Fibroblast of skin of left quadriceps (primary cell): ENCODE measurements at regions not wholly inside any gene's neighbourhood (a gene's known extent, or its start where the extent isn't known, plus 50 kb on each side); places are given as distances from the start of the nearest gene placed in this dataset.
A peak's percentile ranks its signal among the peaks of the same experiment; 100 is the strongest.

Experiments used
- DNase-seq, 2 experiments: peaks; one replicate each; pipeline ENCODE4 v3.0.0-alpha.2; 2013; ENCODE audit warnings: low read depth in 2 of 2

DNA sequence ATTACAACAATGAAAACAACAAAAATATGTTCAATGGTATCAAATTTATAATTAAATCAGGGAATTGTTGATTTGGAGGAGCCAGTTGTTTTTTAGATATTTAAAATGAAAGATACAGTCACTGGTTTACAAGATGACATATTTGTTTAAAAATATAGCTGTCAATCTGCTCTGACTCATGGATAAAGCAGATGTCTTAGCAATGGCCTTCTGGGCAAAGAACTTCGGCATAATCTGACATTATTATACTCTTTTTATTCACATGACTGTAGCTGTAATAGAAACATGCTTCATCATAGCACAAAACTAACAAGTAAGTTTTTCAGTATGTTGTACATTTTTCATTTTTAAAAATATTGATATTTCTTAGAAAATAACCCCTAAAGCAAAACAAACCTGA, 267.4 kb downstream of the CENPW start:
- DNase-seq: no peak

DNA sequence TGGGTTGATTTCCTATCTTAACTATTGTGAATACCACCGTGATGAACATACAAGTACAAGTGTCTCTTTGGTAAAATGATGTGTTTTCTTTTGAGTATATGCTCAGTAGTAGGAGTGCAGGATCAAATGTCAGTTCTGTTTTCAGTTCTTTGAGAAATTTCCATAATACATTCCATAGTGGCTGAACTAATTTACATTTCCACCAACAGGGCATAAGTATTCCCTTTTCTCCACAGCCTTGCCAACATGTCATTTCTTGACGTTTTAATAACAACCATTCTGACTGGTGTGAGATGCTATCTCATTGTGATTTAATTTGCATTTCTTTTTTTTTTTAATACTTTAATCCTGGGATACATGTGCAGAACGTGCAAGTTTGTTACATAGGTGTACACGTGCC, 268.8 kb downstream of the CENPW start:
- DNase-seq: no peak

DNA sequence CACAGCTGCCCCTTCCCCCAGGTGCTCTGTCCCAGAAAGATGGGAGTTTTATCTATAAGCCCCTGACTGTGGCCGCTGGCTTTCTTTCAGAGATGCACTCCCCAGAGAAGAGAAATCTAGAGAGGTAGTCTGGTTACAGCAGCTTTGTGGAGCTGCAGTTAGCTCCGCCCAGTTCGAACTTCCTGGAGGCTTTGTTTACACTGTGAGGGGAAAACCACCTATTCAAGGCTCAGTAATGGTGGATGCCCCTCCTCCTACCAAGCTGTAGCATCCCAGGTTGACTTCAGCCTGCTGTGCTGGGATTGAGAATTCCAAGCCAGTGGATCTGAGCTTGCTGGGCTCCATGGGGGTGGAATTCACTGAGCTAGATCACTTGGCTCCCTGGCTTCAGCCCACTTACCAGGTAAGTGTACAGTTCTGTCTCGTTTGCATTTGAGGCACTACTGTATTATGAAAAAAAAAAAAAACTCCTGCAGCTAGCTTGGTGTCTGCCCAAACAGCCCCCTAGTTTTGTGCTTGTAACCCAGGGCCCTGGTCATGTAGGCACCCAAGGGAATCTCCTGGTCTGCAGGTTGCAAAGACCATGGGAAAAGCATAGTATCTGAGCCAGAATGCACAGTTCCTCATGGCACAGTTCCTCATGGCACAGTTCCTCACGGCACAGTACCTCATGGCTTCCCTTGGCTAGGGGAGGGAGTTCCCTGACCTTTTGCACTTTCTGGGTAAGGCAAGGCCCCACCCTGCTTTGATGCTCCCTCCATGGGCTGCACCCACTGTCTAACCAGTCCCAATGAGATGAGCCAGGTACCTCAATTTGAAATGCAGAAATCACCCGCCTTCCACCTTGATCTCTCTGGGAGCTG, 275.0 kb downstream of the CENPW start:
- no peak for DNase-seq

DNA sequence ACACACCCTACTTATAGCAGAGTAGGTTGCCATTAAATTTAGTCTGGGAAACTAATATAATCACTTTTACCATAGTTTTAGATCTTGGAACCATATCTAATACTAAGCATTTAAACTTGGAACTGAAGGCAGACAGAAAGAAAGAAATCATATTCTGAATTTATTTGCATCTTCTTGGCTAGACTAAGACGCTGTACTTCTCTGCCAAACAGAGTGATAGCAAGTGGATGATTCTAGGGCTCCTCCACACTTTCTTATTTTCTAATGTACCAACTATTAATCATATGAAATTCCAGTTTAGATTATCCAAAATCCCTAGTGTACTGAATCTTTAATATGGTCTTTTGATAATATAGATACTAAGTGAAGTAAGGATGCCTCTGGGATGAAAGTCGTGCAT, 277.0 kb downstream of the CENPW start:
- no peak for DNase-seq

DNA sequence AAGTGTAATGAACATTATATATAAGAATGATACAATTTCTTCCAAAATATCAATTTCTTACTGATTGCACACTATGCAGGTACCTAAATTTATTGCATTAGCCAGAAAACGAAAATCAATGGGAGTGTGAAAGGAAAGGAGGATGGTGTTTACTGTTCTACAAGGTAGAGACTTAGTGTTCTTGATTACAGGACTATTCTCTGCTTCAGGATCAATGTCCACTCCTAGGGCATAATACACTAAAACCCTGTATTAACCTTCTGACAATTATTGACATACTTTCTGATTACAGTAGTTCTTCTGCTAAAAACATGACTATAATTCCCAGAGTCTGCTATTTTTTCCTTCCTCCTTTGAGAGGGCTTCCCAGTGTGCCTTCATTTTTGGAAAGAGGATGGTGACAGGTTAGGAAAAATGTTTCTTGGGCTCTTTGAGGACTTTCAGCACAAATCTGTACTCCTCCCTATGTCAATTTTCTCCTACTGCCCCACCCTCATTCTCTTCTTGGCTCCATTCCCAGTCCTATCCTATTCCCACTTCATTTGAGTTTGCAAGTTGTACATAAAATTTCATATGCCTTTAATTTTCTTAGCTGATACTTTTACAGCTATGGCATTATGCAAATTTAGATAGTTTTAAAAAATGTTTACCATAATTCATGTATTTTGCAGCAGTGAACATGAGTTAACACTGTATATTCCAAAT, 278.9 kb downstream of the CENPW start:
- no peak for DNase-seq

GRCh38 chr6:126620719-126621118, 280.8 kb downstream of the CENPW start:
- no peak for DNase-seq

DNA sequence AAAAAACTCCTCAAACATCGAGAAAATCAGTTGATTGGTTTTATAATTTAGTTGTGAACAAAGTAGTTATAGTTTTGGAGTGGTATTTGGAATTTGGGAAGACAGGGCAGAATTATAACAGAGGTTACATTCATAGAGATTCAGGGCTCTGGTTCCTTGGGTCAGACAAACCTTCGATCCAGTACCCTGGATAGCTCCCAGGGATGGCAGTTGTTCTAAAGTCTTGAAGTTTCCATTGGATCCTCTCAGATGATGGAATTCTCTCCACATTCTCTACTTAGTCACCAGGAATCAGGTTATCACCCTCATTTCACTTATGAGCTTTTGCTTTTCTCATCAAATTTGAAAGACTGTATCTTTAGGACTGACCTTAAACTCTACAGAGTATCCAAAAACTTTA, 285.1 kb downstream of the CENPW start:
- peak; percentile 24 to 28 for DNase-seq

GRCh38 chr6:126628125-126628524, 288.2 kb downstream of the CENPW start:
- no peak for DNase-seq

DNA sequence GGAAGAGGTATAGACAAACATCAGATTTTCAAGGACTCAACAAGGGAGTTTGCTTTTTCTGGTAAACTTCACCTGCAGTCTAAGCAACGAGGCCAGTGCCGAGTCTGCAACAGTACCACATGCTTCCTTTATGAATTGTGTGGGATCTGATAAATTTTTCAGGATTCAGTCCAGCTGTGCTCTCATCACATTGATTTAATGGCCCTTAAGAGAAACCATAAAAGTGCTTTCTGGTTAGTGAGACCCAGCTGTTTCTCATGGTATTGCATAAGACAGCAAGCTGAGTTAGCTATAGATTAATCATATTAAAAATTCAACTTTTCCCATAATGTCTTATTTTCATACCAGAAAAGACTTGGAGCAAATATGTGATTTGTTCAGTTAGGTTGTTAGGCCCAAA, 291.4 kb downstream of the CENPW start:
- DNase-seq: peak; percentile 86 to 89

DNA sequence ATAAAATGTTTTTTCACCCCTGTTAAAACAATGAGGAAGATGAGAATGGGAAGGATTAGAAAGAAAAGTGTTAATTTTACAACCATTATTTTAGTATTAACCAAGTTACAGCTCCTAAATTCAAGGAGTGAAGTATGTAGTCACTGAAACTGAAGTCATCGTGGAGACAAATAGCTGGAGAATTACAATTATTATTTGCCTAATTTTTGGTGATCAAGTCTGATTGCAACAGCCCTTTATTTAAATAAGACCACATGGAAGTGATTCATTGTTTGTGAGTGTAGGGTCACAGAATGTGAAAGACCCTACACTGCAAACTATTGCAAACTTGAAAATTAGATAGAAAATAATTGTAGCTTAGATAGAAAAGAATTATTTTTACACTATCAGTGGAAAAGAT, 292.4 kb downstream of the CENPW start:
- DNase-seq: peak in 1 of 2 experiments; percentile 6

- no peak for DNase-seq
Measured at GRCh38 chr6:126633373-126633772, 293.5 kb downstream of the CENPW start.

- DNase-seq: no peak
Measured at GRCh38 chr6:126640356-126640755, 300.4 kb downstream of the CENPW start.

GRCh38 chr6:126640921-126641320, 301.0 kb downstream of the CENPW start:
- DNase-seq: no peak

GRCh38 chr6:126641641-126642040, 301.7 kb downstream of the CENPW start:
- DNase-seq: no peak

GRCh38 chr6:126643352-126643751, 303.4 kb downstream of the CENPW start:
- DNase-seq: no peak

GRCh38 chr6:126650931-126651330, 311.0 kb downstream of the CENPW start:
- DNase-seq: no peak

DNA sequence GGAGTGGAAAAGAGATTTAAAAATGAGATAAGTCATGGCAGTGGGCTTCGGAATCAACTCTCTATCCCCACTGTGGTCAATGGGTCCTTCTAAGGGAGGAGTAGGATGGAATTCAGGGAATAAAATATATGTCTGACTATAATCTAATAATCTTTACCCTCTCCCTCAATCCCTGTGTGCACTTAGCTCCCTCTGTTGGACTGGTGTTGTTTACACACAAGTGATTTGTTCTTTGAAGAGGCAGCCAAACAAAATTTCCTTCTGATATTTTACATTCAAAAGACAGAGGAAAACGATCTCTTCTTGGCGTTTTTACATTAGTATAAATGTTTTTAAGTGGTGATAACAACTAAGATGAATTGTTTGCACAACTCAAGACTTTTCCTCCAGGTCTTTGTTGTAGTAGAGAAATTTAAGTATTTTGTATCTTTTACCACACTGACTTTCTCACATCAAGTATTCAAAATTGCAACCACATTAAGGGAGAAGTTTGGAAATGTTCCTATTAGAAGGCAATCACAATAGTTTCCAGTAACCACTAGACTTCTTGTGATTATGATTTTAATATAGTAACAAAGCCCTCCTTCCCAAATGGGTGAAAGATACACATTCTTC, 317.8 kb downstream of the CENPW start:
- peak; percentile 39 to 45 for DNase-seq

DNA sequence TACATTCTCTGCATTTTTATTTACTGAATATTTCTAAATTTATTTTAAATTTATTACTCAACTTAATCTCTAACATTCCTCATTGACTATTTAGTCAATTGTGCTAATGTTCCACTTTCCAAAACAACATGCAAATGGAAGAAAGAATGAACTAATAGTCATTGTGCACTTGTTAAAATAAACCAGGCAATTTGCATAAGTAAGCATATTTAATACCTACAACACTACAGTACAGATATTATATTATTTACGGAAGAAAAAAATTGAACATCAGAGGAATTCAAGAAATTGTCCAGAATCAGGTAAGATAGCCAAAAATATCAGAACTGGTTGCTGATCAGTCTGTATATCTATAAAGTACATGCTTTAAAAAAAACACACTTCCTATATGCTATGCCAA, 320.5 kb downstream of the CENPW start:
- no peak for DNase-seq

DNA sequence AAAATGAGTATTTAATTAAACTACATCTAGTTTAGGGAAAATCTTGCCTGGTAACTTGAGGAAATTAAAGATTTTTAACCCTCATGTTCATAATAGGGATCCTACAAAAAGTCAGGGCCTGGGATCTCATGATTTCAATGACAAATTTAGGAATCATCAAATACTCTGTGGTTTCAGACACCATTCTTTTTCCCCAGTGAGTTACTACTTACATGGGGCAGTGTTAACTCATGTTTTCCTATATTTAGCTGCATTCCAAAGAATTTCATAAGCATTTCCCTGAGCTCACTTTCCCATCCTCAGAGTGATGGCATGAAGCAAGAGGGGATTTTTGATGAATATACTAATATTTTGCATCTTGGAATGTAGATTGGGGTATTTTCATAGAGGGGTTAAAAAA, 321.7 kb downstream of the CENPW start:
- DNase-seq: peak; percentile 85 to 86

GRCh38 chr6:126662966-126663365, 323.1 kb downstream of the CENPW start:
- DNase-seq: no peak

DNA sequence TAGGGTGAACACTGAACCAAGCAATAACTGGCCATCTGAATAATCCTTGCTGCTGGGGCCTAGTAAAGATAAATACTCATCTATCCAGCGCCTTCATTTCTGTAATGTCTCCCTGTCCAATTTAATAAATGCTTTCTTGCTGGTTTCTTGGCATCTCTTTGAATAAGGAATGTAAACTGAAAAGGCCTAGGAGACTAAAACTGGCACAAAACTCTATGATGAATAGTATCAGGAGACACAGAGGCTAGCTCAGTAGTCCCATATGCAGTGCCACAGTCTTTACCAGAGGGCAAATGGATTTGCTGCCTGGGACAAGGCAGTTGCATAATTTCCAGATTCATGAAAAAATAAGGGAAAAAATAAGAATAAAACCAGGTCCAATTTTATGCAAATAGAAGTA, 324.4 kb downstream of the CENPW start:
- no peak for DNase-seq

- peak; percentile 42 to 50 for DNase-seq
Measured at GRCh38 chr6:126665551-126665950, 325.6 kb downstream of the CENPW start.

- DNase-seq: no peak
Measured at GRCh38 chr6:126667071-126667470, 327.2 kb downstream of the CENPW start.
